ENCODE measurements at regions not wholly inside any gene's neighbourhood (a gene's known extent, or its start where the extent isn't known, plus 50 kb on each side); places are given as distances from the start of the nearest gene placed in this dataset.

GRCh38 chr14:76687611-76688382, 73.5 kb upstream of the VASH1 start:
- BruUV-seq (replicated peaks): no TSS peak
- POLR2A ChIA-PET (ENCODE audit: unreplicated experiment): no interaction called here
- Histone ChIP-seq H3K9me2 (ENCODE audit: insufficient read depth) (no peaks in the 10 kb centered on the region), H3K4me1 (replicated peaks; ENCODE audit: insufficient read depth) (no peaks in the 10 kb centered on the region), H4K20me1 (ENCODE audit: insufficient read depth) (no peaks in the 10 kb centered on the region), H3K4me3 (no peak overlapping the region), H3K36me3 (ENCODE audit: low read depth) (no peaks in the 10 kb centered on the region), H3K9me3 (ENCODE audit: insufficient read depth, low read depth) (no peaks in the 10 kb centered on the region), H3K79me2 (ENCODE audit: low read depth) (no peaks in the 10 kb centered on the region), H3K27me3 (ENCODE audit: insufficient read depth, low read depth) (peaks cover 36% of the 10 kb centered on the region), H2AFZ (no peak overlapping the region), H3K27ac (no peak overlapping the region), H3K4me2 (no peak overlapping the region), H3F3A (ENCODE audit: insufficient read depth, low read depth) (no peaks in the 10 kb centered on the region)
- no peak for DNase-seq
- TF ChIP-seq EZH2 (IDR thresholded peaks at IDR 0.05; ENCODE audit: low read depth) (no peak), CTCF (conservative IDR thresholded peaks at IDR 0.05) (no peak)
- CTCF ChIA-PET: no interaction called here
- intact Hi-C loops (cut with micrococcal nuclease; ENCODE audit: unreplicated experiment): no loop called here

DNA sequence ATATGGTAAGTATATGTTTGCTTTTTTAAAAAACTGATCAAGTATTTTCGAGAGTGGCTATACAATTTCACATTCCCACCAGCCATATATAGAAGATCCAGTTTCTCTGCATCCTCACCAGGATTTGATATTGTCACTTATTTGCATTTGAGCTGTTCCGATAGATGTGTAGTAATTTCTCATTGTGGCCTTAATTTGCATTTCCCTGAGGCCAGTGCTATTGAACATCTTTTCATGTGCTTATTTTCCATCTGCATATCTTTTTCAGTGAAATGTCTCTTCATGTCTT, 72.9 kb upstream of the VASH1 start:
- POLR2A ChIA-PET (ENCODE audit: unreplicated experiment): no interaction called here
- BruUV-seq (replicated peaks): no TSS peak

GRCh38 chr14:76690502-76691105, 70.7 kb upstream of the VASH1 start:
- no peak overlapping the region for H2AFZ ChIP-seq
- no peaks in the 10 kb centered on the region for H3F3A ChIP-seq (ENCODE audit: insufficient read depth, low read depth)
- no peak overlapping the region for H3K4me2 ChIP-seq
- H4K20me1 ChIP-seq (ENCODE audit: insufficient read depth): no peaks in the 10 kb centered on the region
- no TSS peak for BruUV-seq (replicated peaks)
- H3K4me3 ChIP-seq: no peak overlapping the region
- no peaks in the 10 kb centered on the region for H3K79me2 ChIP-seq (ENCODE audit: low read depth)
- ChIA-PET CTCF (interaction anchor here (0.8 kb wide), 1 partner anchor 95 kb away, joined by 3 read pairs; no protein-coding TSS in a partner anchor), POLR2A (ENCODE audit: unreplicated experiment) (no interaction called here)
- intact Hi-C loops (cut with micrococcal nuclease; ENCODE audit: unreplicated experiment): no loop called here
- no peaks in the 10 kb centered on the region for H3K9me3 ChIP-seq (ENCODE audit: insufficient read depth, low read depth)
- no peak overlapping the region for H3K27ac ChIP-seq
- no peak for DNase-seq
- TF ChIP-seq EZH2 (IDR thresholded peaks at IDR 0.05; ENCODE audit: low read depth): no peak
- TF ChIP-seq CTCF (conservative IDR thresholded peaks at IDR 0.05): no peak
- no peaks in the 10 kb centered on the region for H3K36me3 ChIP-seq (ENCODE audit: low read depth)
- no peaks in the 10 kb centered on the region for H3K9me2 ChIP-seq (ENCODE audit: insufficient read depth)
- H3K27me3 ChIP-seq (ENCODE audit: insufficient read depth, low read depth): peaks cover 64% of the 10 kb centered on the region
- H3K4me1 ChIP-seq (replicated peaks; ENCODE audit: insufficient read depth): no peaks in the 10 kb centered on the region

More for the DNA sequence above, 72.9 kb upstream of the VASH1 start:
- H3F3A ChIP-seq (ENCODE audit: insufficient read depth, low read depth): no peaks in the 10 kb centered on the region
- DNase-seq: no peak
- H3K9me2 ChIP-seq (ENCODE audit: insufficient read depth): no peaks in the 10 kb centered on the region
- no peak overlapping the region for H3K4me2 ChIP-seq
- H3K4me3 ChIP-seq: no peak overlapping the region
- H3K9me3 ChIP-seq (ENCODE audit: insufficient read depth, low read depth): no peaks in the 10 kb centered on the region
- no peaks in the 10 kb centered on the region for H4K20me1 ChIP-seq (ENCODE audit: insufficient read depth)
- CTCF ChIA-PET: no interaction called here
- no peaks in the 10 kb centered on the region for H3K36me3 ChIP-seq (ENCODE audit: low read depth)
- H3K79me2 ChIP-seq (ENCODE audit: low read depth): no peaks in the 10 kb centered on the region
- no peak for TF ChIP-seq CTCF (conservative IDR thresholded peaks at IDR 0.05)
- TF ChIP-seq EZH2 (IDR thresholded peaks at IDR 0.05; ENCODE audit: low read depth): no peak
- H3K27ac ChIP-seq: no peak overlapping the region
- intact Hi-C loops (cut with micrococcal nuclease; ENCODE audit: unreplicated experiment): no loop called here
- H2AFZ ChIP-seq: no peak overlapping the region
- peaks cover 42% of the 10 kb centered on the region for H3K27me3 ChIP-seq (ENCODE audit: insufficient read depth, low read depth)
- no peaks in the 10 kb centered on the region for H3K4me1 ChIP-seq (replicated peaks; ENCODE audit: insufficient read depth)

Data from PC-9 (cell line).